HG03280 (cell line): ENCODE measurements at regions not wholly inside any gene's neighbourhood (a gene's known extent, or its start where the extent isn't known, plus 50 kb on each side); places are given as distances from the start of the nearest gene placed in this dataset.

Experiments
- ATAC-seq: cut with Tn5 transposase; IDR thresholded peaks from one replicate; pipeline ENCODE4 v1.9.1; 2021; ENCODE audit warnings: mild to moderate bottlenecking, moderate library complexity; ENCODE audit not compliant: unreplicated experiment

DNA sequence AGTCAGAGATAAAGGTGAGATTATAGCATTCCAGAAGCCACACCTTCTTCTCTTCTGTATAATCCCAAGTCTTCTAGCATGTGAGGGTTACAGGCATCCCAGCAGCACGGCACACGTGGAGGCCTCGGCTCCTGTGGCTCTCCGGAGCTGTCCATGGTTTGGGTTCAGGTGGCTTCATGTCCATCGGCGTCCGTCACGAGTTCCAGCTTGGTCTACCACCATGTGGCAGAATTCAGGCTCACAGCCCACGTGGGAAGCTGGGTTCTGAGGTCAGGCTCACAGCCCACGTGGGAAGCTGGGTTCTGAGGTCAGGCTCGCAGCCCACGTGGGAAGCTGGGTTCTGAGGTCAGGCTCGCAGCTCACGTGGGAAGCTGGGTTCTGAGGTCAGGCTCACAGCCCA, 378.3 kb upstream of the SALL3 start:
- ATAC-seq, result no peak

DNA sequence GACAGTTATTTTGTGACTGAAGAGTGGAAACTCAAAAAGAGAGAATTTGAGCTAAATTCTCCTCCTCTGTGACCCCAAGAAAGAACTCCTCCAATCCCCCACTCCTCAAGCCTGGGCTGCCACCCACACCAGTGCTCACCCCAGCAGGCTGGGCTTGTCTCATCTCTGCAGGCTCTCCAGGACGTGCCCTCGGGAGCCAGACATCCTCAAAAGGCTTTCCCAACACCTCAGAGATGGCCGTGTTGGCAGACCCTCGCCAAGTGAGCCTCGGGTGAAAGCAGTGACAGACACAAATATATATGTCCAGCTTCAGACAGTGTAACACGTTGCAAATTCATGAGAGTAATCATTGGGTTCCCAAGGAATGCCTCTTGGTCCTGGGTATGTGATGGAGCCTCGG, 377.7 kb upstream of the SALL3 start:
- no peak for ATAC-seq

DNA sequence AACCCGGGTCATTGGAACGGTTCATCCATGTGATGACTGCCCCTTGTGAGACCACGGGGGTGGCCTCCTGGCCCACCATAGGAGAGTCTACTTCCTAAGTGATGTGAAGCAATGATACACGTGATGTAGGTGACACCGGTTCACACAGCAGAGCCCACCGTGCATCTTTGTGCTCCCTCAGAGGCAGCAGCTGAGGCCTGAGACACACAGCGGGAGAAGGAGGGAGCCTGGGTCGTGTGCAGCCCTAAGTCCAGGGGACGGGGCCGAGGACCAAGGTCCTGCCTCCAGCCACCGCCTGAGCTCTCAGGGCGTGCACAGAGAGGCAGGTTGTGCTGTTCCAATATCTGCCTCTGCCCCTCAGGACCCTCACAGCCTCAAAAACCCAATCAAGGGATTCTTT, 377.2 kb upstream of the SALL3 start:
- ATAC-seq, result no peak

DNA sequence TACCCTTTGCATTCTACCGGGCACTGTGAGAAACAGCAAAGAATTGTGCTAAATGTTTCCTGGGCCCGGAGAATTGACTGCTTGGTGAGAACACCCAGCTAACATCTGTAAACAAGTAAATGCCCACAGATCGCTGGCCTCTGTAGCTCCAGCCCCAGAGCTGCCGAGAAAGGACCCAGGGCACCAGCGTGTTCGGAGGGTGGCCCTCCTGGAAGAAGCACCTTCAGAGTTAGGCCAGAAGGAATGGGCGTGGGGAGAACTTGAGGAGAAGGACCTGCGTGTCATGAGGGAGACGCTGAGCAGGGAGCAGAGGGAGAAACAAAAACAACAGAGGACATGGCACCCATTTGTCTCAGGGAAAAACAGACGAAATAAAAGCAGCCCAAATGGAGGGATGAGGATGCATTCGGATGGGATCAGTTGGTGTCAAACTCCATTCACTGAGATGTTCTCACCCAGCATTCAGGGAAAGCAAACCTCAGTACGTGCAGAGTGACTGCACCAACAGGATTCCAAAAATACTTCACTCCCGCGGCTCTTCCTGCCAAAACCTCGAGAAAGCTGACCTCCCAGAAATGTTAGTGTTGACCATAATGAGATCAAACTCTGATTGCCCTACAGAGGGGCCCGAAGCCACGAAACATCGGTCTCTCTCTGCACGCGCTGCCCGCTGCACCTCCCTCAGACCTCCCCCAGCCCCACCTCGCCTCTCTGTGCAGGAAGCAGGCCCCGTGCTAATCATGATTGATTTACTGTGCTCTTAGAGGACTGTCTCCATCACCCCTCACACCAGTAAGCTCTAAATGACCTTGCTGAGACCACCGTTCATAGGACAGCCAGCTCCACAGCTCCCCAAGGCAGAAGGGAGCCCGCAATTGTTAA, 376.3 kb upstream of the SALL3 start:
- ATAC-seq, result no peak

DNA sequence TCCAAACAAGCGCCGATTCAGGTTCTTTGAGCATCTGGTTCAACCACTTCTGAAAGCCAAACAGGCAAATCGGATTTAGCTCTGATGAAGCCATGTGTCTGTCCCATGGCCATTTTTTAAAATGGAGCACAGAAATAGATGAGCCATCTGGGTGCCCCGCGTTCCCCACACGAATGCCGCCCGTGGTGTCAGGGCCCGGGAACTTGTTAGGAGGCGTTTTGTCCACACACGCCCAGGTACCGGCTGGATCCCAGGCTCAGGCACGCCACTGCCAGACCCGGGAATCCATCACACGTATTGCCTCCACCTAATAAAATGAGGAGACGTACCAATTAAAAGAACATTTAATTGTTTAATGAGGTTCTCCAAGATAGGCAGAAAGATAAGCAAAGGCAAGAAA, 374.4 kb upstream of the SALL3 start:
- no peak for ATAC-seq

DNA sequence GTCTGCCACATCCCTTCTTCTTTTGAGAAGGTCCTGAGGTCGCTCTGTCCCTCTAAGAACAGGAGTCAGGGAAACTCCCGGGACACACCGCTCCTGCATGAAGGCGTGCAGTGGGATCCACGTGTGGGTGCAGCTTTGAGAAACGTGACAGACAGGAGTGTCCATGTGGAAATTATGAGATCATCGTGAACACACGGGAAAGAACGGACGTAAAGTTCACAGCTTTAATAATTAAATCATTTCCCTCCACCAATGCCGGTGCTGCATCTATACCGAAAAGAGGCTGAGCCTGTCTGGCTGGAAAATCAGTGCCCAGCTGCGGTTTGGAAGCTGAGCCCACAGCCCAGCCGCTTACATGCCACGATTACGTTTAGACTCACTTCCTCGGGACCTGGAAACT, 372.4 kb upstream of the SALL3 start:
- no peak for ATAC-seq

DNA sequence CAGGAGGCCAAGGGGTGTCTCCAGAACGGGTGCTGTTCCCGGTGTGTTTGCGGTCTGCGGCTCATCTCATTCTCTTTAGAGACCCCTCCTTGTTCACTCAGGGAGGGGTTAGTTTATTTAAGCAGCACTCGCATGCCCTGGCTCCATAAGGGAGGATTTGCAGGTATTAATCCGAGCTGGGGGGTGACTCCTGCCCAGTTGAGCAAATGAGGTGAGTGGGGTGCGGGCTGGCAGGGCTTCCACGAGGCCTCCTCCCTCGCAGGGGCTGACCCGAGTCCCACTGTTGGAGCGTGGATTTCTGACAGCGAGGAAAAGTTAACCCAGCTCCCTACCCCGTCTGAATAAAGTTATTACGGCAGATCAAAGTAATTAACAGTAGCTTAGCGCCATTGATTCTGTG, 371.8 kb upstream of the SALL3 start:
- no peak for ATAC-seq

DNA sequence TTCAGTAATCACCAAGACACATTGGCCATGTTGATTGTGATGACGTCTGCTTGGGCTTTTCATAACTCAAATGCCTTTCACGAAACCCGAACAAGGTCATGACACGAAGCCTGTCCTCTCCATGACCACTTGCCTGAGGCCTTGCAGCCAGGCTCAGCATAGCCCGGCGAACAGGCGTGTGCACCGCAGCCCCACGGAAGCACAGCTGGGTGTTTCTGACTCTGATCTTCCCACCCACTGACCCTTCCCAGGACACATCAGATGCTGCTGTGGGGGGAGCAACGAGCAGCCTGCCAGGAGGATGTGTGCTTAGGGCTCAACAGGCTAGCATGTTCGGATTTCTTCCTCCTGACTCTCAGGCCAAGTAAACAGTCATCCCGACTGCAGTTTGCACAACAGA, 369.4 kb upstream of the SALL3 start:
- ATAC-seq, result no peak

DNA sequence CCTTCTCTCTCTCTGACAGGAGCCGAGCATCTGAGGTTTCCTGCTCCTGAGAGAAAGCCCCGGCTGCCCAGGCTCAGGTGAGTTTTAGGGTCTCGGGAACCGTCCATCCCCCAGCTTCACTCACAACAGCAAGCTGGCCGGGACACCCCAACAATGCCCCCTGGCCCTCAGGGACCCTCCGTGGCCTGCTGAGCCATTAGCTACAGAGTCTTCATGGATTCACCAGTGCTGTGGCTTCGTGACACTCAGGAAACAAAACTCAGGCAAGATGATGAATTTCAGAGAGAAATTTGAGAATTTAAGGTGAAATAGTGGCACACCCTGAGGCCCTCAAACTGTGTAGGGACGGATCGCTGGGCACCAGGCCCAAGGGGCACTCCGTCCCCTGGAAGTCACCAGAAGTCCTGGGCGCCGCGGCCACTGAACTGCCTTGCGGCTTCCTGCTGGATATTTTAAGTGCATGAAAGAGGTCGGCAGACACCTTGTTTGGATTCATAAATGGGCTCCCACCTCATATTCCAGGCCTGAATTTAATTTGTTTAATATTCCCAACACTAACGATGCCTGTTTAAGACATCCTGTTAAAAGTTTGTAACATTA, 368.3 kb upstream of the SALL3 start:
- ATAC-seq, result no peak

DNA sequence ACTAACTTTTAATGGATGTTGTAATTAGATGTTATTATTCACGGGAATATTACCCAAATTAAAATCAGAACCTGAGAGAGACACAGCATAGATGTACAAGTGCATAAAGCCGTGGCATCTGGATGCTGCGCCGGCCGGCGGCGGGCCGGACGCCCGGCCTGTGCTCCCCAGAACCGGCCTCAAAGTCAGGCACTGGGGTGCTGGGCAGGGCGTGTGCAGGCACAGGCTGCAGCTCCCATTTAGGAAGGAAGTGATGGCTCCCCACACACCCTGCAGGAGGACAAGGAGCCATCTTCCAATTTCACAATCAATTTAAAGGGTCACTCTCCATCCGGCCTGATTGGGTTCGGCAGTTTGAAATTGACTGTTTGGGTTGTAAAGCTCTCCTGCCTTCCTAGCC, 367.7 kb upstream of the SALL3 start:
- no peak for ATAC-seq

DNA sequence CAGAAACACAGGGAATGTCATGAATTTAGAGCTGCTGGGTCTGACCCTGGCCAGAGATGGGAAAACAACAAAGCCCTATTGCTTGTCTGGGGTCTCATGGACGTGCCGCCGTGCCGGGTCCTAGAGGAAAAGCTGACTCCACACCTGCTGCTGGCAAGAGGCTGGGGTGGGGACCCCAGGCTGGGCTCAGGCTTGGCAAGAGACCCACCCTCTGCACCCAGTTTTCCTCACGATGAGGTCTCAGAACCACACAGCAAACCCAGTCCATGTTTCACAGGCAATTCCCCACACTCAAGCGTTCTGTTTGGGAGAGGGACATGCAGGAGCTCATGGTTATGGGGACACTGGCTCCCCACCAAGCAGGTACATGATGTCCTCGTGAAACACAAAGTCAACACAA, 367.3 kb upstream of the SALL3 start:
- ATAC-seq, result no peak

DNA sequence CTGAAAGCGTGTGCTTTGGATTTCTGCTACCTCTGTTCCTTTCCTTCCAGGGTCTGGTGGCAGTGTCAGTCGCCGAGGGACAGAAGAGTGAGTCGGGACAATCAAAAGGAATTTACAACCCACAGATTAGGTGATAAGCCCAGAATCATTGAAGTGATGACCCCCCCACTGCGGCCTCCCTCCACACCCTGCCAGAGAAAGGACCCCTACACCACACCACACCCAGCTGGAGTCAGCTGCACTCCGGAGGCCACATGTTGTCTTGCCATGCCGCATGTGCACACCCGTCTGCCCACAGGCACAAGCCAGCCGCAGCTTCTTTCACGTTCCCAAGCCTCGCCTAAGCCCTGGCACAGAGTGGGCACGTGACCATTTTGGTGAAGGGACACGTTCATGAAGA, 366.8 kb upstream of the SALL3 start:
- no peak for ATAC-seq

DNA sequence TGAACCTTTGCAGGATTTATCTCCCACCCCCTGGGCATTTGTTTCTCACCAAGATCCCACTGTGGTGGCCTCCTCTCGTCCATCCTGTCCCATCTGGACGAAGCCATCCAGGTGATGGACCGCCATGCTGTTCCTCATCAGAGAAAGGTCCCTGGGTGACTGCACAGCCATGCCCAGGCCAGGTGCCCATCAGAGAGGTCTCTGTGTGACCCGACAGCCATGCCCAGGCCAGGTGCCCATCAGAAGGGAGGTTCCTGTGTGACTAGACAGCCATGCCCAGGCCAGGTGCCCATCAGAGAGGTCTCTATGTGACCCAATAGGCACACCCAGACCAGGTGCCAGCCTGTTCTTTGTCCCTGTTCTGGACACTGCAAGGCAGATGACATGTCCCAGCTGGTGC, 360.9 kb upstream of the SALL3 start:
- ATAC-seq, result no peak

DNA sequence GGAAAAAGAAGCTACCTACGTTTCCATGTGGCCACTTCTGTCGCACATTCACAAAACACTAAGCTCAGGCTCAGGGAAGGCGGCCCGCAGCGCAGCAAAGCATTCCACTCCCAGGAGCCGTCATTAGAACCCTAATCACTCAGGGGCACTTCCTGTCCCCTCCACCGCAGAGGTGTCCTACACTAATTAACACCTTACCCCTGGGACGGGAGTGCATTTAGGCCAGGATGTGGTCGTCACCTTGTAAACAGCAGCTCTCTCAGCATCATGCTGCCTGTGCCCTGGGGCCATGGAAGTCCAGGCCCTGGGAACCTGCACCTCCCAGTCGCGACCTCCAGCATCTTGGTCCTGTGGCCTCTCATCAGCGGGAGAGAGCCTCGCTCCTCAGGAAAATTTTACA, 359.8 kb upstream of the SALL3 start:
- no peak for ATAC-seq

DNA sequence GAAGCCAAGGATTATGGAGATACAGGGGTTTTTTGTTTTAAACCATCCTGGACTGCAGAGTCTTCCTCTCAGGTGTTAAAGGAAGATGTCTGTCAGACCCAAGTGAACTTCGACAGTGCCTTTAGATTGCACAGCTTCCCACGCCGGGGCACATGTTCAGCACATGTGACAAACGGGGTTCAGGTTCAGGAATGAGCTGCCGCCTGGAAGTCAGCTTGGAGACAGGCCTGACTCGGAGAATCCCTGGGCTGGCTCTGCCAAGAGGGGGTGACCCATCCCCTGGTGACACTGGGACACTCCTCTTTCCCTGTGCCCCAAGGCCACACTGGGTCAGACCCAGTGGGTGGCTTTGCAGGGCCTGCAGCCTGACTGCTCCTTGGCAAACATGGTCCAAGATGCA, 359.3 kb upstream of the SALL3 start:
- no peak for ATAC-seq

DNA sequence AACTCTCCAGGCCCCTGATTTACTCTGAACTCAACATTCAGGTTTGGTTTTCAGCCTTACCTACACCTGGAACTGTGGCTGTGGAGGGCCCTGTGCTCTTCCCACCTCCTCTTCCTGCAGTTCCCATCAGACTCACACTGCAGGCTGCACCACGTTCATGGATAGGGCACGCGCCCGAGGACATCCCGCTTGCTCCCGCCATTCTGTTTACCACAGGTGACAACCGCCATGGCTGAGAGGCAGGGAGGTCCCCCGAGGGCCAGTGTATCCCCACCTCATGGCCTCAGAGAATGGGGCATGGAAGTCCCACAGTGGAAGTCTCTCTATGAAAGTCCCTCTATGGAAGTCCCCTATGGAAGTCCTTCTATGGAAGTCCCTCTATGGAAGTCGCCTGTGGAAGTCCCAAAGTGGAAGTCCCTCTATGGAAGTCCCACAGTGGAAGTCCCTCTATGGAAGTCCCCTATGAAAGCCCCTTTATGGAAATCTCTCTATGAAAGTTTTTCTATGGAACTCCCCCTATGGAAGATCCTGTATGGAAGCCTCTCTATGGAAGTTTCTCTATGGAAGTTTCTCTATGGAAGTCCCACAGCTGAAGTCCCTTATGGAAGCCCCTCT, 358.4 kb upstream of the SALL3 start:
- ATAC-seq, result no peak

DNA sequence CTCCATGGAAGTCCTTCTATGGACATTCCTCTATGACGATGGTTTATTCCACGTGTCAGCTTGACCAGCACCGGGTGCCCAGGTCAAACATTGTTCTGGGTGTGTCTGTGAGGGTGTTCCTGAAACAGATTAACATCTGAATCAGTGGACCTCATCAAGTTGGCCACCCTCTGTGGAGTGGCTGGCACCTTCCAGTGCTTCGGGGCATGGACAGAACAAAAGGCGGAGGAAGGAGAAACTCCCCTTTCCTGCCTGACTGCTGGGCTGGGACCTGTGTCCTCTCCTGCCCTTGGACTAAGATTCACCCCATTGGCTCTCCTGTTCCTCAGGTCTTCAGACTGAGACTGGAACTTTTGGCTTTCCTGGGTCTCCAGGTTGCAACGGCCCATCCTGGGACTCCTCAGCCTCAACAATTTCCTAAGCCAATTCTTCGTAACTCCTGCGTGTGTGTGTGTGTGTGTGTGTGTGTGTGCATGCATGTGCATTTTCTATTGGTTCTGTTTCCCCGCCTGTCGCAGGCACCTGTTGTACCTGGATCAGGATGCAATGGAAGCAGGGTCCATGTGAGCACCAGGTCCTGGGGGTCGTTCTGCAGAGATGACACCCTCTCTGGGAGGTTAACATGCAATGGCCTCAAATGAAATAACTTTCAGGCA, 357.2 kb upstream of the SALL3 start:
- no peak for ATAC-seq

DNA sequence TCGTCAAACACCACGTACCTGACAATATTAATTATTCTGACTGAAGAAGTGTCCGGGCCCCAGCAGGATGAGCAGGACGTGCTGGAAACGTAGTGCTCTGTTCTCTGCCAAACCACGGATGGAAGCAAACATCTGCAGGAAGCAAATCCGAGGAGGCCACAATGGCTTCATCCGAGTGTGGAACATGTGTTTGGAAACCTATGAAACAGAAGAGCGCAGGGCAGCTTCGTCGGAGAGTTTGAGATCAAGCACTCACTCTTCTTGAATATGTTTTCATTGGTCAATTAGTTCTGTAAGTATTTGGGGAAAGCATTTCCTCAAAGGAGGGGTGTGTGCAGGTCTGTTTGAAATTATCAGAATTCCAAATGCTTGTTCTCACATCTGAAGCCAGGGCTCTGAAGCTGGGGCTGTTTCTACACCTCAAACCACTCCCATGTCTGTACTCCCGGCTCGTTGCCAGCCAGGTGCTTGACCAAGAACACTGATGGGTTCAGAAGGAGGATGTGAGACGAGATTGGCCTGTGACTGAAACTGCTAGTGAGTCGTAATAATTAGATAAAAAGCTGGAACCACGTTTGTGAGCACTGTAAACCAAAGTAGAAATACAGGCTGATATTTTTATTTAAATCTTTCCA, 356.6 kb upstream of the SALL3 start:
- ATAC-seq, result no peak

DNA sequence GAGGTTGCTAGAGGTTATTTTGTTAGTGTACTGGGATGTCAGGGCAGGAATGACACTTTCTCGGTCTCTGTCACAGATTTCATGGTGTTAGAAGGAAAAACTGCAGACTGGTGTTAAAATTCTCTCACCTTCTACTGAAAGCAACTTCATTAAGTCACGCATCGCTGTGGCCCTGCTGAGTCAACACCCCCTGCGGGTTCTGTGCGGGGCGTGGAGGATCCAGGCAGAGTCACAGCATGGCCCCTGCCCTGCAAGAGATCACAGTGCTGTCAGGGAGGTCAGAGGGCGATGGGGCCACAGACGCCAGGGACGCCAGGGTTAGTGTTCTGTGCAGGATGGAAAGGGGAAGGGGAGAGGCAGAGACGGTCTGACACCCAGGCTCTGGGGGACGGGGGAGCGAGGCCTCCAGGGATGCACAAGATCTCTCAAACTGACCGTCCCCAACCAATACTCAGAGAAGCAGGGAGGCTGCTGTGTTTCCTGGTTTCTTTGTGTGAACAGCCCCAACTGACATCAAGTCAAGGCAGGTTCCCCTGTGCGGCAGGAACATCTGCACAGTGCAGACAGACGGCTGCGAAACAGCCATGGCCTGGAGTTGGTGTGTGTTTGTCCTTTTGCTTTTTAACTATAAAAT, 354.9 kb upstream of the SALL3 start:
- ATAC-seq, result no peak

DNA sequence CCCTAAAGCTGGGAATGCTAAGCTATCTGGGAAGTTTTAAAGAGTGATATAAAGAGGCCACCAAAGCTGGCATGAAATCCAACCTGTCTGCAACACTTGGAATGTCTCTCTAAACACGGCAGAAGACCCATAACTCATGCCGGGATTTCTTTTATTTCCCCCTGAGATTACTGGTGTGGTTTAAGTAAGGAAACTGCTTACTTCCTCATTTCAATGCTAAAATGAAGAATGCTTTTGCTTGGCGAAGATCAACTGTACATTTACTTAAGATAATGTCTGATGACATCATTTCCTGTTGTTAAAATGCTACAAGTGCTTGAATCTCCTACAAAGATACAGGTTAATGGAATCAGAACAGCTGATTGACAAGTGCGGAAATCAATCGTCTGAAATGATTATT, 353.8 kb upstream of the SALL3 start:
- no peak for ATAC-seq
